GM11168 (cell line): ENCODE measurements at regions not wholly inside any gene's neighbourhood (a gene's known extent, or its start where the extent isn't known, plus 50 kb on each side); places are given as distances from the start of the nearest gene placed in this dataset.
"Not testable (repeated sequence)": the region's sequence is repeated elsewhere in the genome, so short reads cannot be mapped to it uniquely, and the experiment has no call there.

Experiments used
- in situ Hi-C: fragments of 300-500 bp; cut with MboI; formaldehyde crosslinking; loops from one replicate; pipeline ENCODE4 v1.12.0; 2022; ENCODE audit warnings: low sequenced_read_pairs; ENCODE audit not compliant: unreplicated experiment

GRCh38 chr6:137401088-137401487 lies 93.1 kb downstream of the OLIG3 start:
- in situ Hi-C loops, result no loop called here

GRCh38 chr6:137399881-137400443 lies 94.2 kb downstream of the OLIG3 start:
- in situ Hi-C loops, result no loop called here

DNA sequence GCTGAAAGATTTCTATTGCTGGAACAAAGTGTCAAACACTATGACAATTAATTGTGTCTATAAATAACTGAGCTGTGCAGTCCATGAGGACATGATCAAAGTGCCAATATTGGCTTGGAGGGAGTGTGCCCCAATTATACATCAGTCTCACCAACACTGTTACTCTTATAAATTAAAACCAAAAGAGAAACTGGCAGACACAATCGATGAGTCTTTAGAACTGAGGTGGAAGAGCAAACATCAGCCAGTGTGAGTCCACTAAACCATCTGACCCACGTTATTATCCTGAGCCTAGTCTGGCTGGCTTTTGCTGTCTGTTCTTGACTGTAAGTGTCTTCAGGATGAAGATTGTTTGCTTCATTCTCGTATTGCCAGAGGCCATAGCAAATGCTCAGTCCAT lies 98.9 kb downstream of the OLIG3 start:
- in situ Hi-C loops, result no loop called here

- in situ Hi-C loops, result no loop called here
These were observed 103.0 kb downstream of the OLIG3 start for GRCh38 chr6:137391061-137391814.

DNA sequence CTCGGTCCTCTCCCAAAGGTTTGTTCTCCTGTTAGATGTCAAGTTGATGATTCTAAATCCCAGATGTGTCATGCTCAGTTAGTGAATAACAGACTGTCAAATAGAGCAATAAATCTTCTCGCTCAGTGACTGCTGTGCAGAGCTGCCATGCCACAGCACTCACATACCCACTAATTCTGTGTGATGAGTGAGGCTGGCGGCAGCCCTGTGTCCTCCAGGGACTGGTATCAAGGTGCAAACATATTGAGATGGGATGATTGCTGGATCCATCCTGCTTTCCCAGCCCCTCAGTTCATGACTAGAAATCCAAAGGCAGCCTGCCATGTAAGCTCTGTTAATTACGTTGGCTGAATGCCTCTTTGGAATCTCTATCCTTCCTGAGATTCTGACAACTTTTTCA lies 103.9 kb downstream of the OLIG3 start:
- in situ Hi-C loops, result no loop called here

DNA sequence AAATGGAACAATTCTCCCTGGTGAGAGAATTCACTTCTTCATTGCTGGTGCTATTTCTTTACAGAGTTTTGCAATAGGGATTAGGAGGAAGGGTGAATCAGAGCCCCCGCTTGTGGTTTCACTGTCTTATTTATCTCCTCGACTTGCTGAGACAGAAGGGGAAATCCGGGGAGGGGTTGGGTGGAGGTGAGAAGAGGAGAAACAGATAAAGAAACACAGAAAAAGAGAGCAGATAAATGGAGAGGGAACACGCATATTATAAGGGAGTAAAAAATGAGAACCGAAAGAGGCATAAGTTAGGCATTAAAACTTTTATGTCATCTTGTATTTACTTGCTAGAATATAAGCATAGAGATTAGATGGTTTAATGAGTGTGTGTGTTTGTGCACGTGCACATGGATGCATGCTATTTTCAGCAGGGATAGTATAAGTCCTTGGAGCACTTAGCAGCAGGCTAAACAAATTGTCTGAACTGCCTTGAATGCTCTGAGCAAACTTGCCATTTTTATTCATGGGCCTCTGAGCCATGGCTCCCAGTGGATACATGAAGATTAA lies 105.0 kb downstream of the OLIG3 start:
- in situ Hi-C loops, result no loop called here

DNA sequence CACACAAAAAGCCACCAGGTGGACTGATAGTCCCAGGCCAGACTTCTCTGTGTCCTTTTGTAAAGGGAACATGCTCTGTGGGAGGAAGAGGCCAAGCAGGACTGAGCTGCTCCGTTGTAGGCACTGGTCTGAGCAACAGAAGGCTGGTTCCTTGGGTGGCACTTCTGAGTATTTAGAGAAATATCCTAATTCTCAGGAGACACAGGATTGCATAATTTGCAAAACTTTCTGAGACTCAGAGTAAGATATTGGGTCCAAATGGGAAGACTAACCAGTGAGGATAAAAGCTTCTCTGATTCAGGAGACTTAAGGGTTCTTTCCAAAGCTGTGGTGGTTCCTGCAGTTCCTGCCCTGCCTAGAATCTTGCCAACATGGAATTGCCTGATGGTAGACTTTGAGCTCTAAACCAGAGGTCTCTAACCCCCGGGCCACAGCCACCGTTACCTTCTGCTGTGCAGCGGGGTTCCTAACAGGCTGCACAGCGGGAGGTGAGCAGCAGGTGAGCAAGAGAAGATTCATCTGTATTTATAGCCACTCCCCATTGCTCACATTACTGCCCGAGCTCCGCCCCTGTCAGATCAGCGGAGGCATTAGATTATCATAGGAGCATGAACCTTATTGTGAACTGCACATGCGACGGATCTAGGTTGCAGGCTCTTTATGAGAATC lies 107.0 kb downstream of the OLIG3 start:
- in situ Hi-C loops, result no loop called here

DNA sequence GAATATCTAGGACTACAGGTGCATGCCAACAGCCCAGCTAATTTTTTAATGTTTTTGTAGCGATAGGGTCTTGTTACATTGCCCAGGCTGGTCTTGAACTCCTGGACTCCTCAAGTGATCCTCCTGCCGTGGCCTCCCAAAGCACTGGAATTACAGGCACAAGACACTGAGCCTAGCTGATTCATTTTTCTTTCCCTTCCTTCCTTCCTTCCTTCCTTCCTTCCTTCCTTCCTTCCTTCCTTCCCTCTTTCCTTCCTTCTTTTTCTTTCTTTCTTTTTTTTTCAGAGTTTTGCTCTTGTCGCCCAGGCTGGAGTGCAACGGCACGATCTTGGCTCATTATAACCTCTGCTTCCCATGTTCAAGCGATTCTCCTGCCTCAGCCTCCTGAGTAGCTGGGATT lies 110.9 kb downstream of the OLIG3 start:
- in situ Hi-C loops, result not testable (repeated sequence)

DNA sequence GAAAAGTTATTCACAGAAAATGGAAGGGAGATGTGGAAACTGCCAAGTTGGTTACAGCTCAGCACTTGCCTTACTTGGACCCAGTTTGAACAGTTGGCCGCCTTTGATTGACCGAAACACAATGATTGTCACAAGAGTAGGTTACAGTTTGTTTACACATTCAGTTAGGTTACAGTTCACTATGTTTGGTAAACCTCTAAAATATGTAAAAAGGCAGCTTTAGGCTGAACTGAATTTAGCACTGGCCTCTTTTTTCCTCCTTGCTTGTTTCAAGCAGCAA lies 116.2 kb downstream of the OLIG3 start:
- in situ Hi-C loops, result no loop called here

- in situ Hi-C loops, result no loop called here
These were observed 120.9 kb downstream of the OLIG3 start for GRCh38 chr6:137373296-137373695.

- in situ Hi-C loops, result no loop called here
These were observed 121.7 kb downstream of the OLIG3 start for GRCh38 chr6:137372532-137372931.

GRCh38 chr6:137371634-137372016 lies 122.6 kb downstream of the OLIG3 start:
- in situ Hi-C loops, result no loop called here

DNA sequence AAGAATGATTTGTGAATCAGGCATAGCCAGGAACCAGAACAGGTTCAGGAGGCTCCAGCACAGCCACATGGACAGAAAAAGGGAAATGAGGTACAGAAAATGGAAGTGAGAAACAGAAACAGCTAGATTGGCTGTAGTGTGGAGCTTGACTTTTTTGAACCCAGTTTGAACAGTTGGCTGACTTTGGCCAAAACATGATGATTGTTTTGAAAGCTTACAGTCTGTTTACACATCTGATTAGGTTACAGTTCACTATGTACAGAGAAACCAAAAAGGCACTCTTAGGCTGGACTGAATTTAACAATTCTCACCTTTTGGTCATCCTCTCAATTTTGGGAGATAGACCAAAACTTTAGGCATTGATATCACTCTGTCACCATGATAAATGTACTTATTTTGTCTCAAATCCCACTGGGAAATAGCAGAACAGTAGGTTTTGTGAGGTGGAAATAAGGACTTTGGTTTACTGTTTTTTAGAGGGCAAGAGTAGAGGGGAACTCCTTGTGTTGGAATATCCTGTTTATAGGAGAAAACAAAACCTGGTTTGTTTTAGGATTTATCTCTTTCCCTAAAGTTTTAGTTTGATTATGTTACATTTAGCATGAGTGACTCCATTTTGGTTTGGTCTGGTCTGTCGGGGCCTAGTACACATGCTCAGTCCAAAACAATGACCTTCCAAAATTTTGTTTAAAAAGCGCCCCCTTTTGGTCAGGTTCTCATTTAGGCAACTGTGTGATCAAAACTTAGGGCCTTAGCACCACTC lies 123.1 kb downstream of the OLIG3 start:
- in situ Hi-C loops, result no loop called here

DNA sequence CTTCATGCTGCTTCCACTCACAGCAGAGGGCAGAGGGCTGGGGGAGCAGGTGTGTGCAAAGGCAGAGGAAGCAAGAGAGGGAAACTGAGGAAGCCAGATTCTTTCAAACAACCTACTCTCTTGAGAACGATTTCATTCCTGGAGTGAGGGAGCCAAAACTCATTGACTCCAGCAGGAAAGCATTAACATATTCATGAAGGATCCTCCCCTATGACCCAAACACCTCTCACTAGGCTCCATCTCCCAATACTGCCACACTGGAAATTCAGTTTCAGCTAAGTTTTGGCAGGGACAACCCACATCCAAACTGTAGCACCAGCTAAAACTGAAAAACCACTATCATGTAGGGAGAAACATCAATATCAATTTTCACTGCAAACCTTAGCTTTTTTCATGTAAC lies 125.1 kb downstream of the OLIG3 start:
- in situ Hi-C loops, result no loop called here

- in situ Hi-C loops, result no loop called here
These were observed 128.3 kb downstream of the OLIG3 start for GRCh38 chr6:137365707-137366437.

- in situ Hi-C loops, result no loop called here
These were observed 130.4 kb downstream of the OLIG3 start for GRCh38 chr6:137363805-137364138.

- in situ Hi-C loops, result no loop called here
These were observed 131.1 kb downstream of the OLIG3 start for GRCh38 chr6:137362878-137363804.

- in situ Hi-C loops, result no loop called here
These were observed 132.5 kb downstream of the OLIG3 start for GRCh38 chr6:137361701-137362100.

DNA sequence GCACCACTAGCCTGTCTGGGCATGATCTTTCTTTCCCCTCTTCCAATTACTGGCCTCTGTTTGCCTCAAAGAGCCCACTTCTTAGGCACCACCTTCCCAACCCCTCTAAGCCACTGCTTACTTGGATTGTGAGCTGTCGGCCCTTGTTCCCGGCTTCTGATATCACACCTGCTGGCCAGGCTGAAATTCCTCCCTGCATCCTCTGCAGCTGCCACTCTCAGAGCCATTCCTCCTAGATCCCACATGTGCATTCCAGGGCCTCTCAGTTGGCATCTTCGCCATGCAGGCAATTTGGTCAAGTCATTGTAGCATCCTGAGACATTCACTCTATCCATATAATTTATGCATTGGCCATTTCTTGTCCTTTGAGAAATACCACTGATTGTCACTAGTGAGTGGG lies 135.9 kb downstream of the OLIG3 start:
- in situ Hi-C loops, result no loop called here

GRCh38 chr6:137357948-137358266 lies 136.3 kb downstream of the OLIG3 start:
- in situ Hi-C loops, result no loop called here
